ENCODE measurements at regions not wholly inside any gene's neighbourhood (a gene's known extent, or its start where the extent isn't known, plus 50 kb on each side); places are given as distances from the start of the nearest gene placed in this dataset.

DNA sequence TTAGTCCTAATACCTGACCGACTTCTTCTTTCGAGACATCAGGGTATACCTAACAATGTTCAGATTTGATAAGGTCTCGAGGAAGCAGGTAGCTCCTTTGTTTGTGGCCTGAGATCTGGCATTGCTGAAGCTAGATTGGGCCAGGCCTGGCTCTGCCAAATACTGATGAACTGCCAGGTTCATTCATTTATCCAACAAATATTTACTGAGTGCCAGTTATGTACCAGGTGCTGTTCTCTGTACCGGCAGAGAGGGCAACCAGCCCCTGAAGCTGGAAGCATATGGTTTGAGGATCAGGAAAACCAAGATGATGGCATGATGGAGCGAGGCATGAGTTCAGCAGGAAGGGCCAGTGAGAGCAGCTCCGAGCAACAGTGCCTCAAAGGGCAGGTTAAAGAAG, 196.2 kb upstream of the NSMCE3 start:
- TF ChIP-seq, protein P1, sequence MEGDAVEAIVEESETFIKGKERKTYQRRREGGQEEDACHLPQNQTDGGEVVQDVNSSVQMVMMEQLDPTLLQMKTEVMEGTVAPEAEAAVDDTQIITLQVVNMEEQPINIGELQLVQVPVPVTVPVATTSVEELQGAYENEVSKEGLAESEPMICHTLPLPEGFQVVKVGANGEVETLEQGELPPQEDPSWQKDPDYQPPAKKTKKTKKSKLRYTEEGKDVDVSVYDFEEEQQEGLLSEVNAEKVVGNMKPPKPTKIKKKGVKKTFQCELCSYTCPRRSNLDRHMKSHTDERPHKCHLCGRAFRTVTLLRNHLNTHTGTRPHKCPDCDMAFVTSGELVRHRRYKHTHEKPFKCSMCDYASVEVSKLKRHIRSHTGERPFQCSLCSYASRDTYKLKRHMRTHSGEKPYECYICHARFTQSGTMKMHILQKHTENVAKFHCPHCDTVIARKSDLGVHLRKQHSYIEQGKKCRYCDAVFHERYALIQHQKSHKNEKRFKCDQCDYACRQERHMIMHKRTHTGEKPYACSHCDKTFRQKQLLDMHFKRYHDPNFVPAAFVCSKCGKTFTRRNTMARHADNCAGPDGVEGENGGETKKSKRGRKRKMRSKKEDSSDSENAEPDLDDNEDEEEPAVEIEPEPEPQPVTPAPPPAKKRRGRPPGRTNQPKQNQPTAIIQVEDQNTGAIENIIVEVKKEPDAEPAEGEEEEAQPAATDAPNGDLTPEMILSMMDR (IDR thresholded peaks at IDR 0.05): no peak
- TF ChIP-seq POLR2A (IDR thresholded peaks at IDR 0.05): no peak
